Neural cell (in vitro differentiated cells): ENCODE measurements at regions not wholly inside any gene's neighbourhood (a gene's known extent, or its start where the extent isn't known, plus 50 kb on each side); places are given as distances from the start of the nearest gene placed in this dataset.

Experiments
- H2AFZ ChIP-seq: fragments of 200-600, 300-800 bp; sonication (generic), shearing (Covaris generic); 2 replicates; pipeline ENCODE4 v1.6.0; 2014; ENCODE audit warnings: low read depth, mild to moderate bottlenecking, antibody characterized with exemption, low read length, moderate library complexity
- H3F3A ChIP-seq: fragments of 200-600 bp; shearing (Covaris generic); 2 replicates; pipeline ENCODE4 v1.6.1; 2016; ENCODE audit warnings: mild to moderate bottlenecking, moderate library complexity, mixed read lengths, antibody characterized with exemption, low read length; ENCODE audit not compliant: insufficient read depth, poor library complexity, severe bottlenecking
- H3K27ac ChIP-seq: fragments of 200-600, 300-800 bp; sonication (generic), shearing (Covaris generic); 2 replicates; pipeline ENCODE4 v1.5.1; 2014; ENCODE audit warnings: mild to moderate bottlenecking, low read length, moderate library complexity
- H3K27me3 ChIP-seq: fragments of 300-800, 200-600 bp; sonication (generic), shearing (Covaris generic); 2 replicates; pipeline ENCODE4 v1.6.0; 2014; ENCODE audit warnings: mild to moderate bottlenecking, low read depth, low read length, moderate library complexity; ENCODE audit not compliant: insufficient read depth
- H3K36me3 ChIP-seq: fragments of 300-800, 200-600 bp; sonication (generic), shearing (Covaris generic); 2 replicates; pipeline ENCODE4 v1.5.1; 2014; ENCODE audit warnings: mild to moderate bottlenecking, antibody characterized with exemption, low read length, moderate library complexity; ENCODE audit not compliant: insufficient read depth
- H3K4me2 ChIP-seq: fragments of 300-800, 200-600 bp; sonication (generic), shearing (Covaris generic); 2 replicates; pipeline ENCODE4 v1.6.0; 2014; ENCODE audit warnings: mild to moderate bottlenecking, low read length
- H3K4me3 ChIP-seq: fragments of 300-800, 200-600 bp; sonication (generic), shearing (Covaris generic); 2 replicates; pipeline ENCODE4 v1.5.1; 2014; ENCODE audit warnings: mild to moderate bottlenecking, low read length, moderate library complexity
- H3K79me2 ChIP-seq: fragments of 200-600 bp; shearing (Covaris generic); replicated peaks from 2 replicates; pipeline ENCODE4 v1.6.0; 2014; ENCODE audit warnings: mild to moderate bottlenecking, low read length, moderate library complexity; ENCODE audit not compliant: insufficient read depth
- H3K9ac ChIP-seq: fragments of 300-800, 200-600 bp; sonication (generic), shearing (Covaris generic); 2 replicates; pipeline ENCODE4 v1.6.1; 2016; ENCODE audit warnings: mild to moderate bottlenecking, low read length, mixed read lengths
- H3K9me2 ChIP-seq: fragments of 200-600 bp; shearing (Covaris generic); 2 replicates; pipeline ENCODE4 v1.6.1; 2016; ENCODE audit warnings: mild to moderate bottlenecking, low read length, mixed read lengths; ENCODE audit not compliant: insufficient read depth
- H3K9me3 ChIP-seq: fragments of 200-600, 300-800 bp; sonication (generic), shearing (Covaris generic); 2 replicates; pipeline ENCODE4 v1.6.1; 2016; ENCODE audit warnings: mild to moderate bottlenecking, mixed run types, low read length, moderate library complexity, mixed read lengths
- H4K20me1 ChIP-seq: fragments of 200-600 bp; shearing (Covaris generic); 2 replicates; pipeline ENCODE4 v1.6.1; 2016; ENCODE audit warnings: mild to moderate bottlenecking, mixed run types; ENCODE audit not compliant: insufficient read depth
- EP300 ChIP-seq: fragments of 450-650 bp; conservative IDR thresholded peaks from 2 replicates; pipeline ENCODE4 v1.6.1; 2014; ENCODE audit warnings: antibody characterized with exemption, mild to moderate bottlenecking, moderate library complexity; ENCODE audit not compliant: poor library complexity, severe bottlenecking
- EZH2 ChIP-seq: fragments of 200-600, 300-800 bp; shearing (Covaris generic), sonication (generic); IDR thresholded peaks from 2 replicates; pipeline ENCODE4 v1.6.1; 2014; ENCODE audit warnings: antibody characterized with exemption, low read length, borderline replicate concordance, mild to moderate bottlenecking; ENCODE audit not compliant: insufficient read depth, poor library complexity, severe bottlenecking
- MXI1 ChIP-seq: fragments of 450-650 bp; conservative IDR thresholded peaks from 2 replicates; pipeline ENCODE4 v1.6.1; 2014; ENCODE audit warnings: antibody characterized with exemption, mild to moderate bottlenecking; ENCODE audit not compliant: poor library complexity, severe bottlenecking
- POLR2AphosphoS5 ChIP-seq: IDR thresholded peaks from 2 replicates; pipeline ENCODE4 v1.6.1; 2012
- RAD21 ChIP-seq: fragments of 450-650 bp; conservative IDR thresholded peaks from 2 replicates; pipeline ENCODE4 v1.6.1; 2014; ENCODE audit warnings: antibody characterized with exemption, mild to moderate bottlenecking, moderate library complexity
- SMC3 ChIP-seq: fragments of 450-650 bp; conservative IDR thresholded peaks from 2 replicates; pipeline ENCODE4 v1.6.1; 2014; ENCODE audit warnings: antibody characterized with exemption, mild to moderate bottlenecking, moderate library complexity; ENCODE audit not compliant: poor library complexity
- TAF1 ChIP-seq: IDR thresholded peaks from 2 replicates; pipeline ENCODE4 v1.6.1; 2012; ENCODE audit warnings: low read depth
- TF ChIP-seq, protein P1 (sequence below): fragments of 450-650 bp; IDR thresholded peaks from 2 replicates; pipeline ENCODE4 v1.5.1; 2014; ENCODE audit warnings: antibody characterized with exemption, mild to moderate bottlenecking, moderate library complexity; ENCODE audit not compliant: poor library complexity, severe bottlenecking
- TF ChIP-seq, protein P2 (sequence below): IDR thresholded peaks from 2 replicates; pipeline ENCODE4 v1.6.1; 2012; ENCODE audit warnings: borderline replicate concordance

DNA sequence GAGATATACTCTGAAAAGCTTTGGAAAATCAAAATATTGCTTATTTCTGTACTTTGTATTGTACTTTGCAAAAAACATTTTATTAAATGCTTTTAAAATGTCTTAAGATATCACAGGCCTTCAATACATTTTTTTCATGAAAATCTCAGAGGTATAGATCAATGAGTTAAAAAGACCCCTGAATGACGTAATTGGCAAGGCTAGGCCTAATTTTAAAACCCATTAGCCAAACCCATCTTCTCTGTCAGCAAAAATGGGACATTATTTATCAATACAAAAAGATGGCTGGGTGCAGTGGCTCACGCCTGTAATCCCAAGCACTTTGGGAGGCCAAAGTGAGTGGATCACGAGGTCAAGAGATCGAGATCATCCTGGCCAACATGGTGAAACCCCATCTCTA lies 84.8 kb upstream of the PAK5 start:
- Histone ChIP-seq H2AFZ (no peak overlapping the region), H3K9me3 (no peaks in the 10 kb centered on the region), H3K36me3 (no peaks in the 10 kb centered on the region), H3K79me2 (no peaks in the 10 kb centered on the region), H3F3A (no peaks in the 10 kb centered on the region), H3K27me3 (no peaks in the 10 kb centered on the region), H4K20me1 (no peaks in the 10 kb centered on the region), H3K4me2 (no peak overlapping the region), H3K9ac (no peak overlapping the region), H3K9me2 (no peaks in the 10 kb centered on the region), H3K4me3 (no peak overlapping the region), H3K27ac (no peak overlapping the region)
- TF ChIP-seq MXI1 (no peak), POLR2AphosphoS5 (no peak), SMC3 (no peak), TAF1 (no peak)

DNA sequence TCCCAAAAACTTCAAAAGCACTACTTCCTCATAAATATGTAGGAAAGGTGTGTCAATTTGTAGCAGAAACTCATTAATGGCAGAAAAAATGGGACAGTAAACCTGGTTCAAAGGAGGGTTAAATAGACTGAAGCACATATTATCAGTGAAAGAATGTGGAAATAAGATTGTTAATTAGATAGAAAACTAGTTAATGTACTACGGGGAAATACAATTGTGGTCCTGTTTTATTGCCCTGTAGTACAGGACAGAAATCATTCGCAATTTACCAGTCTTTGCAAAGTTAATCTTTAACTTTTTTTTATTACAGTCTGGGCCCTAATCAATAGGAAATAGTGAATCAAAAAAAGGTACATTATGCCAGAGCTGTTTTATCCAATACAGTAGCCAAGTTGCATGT lies 82.0 kb upstream of the PAK5 start:
- Histone ChIP-seq H4K20me1 (no peaks in the 10 kb centered on the region), H3K79me2 (no peaks in the 10 kb centered on the region), H3K4me3 (no peak overlapping the region), H3K27ac (no peak overlapping the region), H3K9me3 (no peaks in the 10 kb centered on the region), H3K9ac (no peak overlapping the region), H3F3A (no peaks in the 10 kb centered on the region), H3K4me2 (no peak overlapping the region), H3K9me2 (no peaks in the 10 kb centered on the region), H3K36me3 (no peaks in the 10 kb centered on the region), H2AFZ (no peak overlapping the region), H3K27me3 (no peaks in the 10 kb centered on the region)
- TF ChIP-seq, protein P1, sequence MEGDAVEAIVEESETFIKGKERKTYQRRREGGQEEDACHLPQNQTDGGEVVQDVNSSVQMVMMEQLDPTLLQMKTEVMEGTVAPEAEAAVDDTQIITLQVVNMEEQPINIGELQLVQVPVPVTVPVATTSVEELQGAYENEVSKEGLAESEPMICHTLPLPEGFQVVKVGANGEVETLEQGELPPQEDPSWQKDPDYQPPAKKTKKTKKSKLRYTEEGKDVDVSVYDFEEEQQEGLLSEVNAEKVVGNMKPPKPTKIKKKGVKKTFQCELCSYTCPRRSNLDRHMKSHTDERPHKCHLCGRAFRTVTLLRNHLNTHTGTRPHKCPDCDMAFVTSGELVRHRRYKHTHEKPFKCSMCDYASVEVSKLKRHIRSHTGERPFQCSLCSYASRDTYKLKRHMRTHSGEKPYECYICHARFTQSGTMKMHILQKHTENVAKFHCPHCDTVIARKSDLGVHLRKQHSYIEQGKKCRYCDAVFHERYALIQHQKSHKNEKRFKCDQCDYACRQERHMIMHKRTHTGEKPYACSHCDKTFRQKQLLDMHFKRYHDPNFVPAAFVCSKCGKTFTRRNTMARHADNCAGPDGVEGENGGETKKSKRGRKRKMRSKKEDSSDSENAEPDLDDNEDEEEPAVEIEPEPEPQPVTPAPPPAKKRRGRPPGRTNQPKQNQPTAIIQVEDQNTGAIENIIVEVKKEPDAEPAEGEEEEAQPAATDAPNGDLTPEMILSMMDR: no peak
- no peak for TF ChIP-seq EZH2
- TF ChIP-seq, protein P2, sequence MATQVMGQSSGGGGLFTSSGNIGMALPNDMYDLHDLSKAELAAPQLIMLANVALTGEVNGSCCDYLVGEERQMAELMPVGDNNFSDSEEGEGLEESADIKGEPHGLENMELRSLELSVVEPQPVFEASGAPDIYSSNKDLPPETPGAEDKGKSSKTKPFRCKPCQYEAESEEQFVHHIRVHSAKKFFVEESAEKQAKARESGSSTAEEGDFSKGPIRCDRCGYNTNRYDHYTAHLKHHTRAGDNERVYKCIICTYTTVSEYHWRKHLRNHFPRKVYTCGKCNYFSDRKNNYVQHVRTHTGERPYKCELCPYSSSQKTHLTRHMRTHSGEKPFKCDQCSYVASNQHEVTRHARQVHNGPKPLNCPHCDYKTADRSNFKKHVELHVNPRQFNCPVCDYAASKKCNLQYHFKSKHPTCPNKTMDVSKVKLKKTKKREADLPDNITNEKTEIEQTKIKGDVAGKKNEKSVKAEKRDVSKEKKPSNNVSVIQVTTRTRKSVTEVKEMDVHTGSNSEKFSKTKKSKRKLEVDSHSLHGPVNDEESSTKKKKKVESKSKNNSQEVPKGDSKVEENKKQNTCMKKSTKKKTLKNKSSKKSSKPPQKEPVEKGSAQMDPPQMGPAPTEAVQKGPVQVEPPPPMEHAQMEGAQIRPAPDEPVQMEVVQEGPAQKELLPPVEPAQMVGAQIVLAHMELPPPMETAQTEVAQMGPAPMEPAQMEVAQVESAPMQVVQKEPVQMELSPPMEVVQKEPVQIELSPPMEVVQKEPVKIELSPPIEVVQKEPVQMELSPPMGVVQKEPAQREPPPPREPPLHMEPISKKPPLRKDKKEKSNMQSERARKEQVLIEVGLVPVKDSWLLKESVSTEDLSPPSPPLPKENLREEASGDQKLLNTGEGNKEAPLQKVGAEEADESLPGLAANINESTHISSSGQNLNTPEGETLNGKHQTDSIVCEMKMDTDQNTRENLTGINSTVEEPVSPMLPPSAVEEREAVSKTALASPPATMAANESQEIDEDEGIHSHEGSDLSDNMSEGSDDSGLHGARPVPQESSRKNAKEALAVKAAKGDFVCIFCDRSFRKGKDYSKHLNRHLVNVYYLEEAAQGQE: no peak
- no peak for TF ChIP-seq TAF1
- no peak for TF ChIP-seq RAD21
- no peak for TF ChIP-seq SMC3
- TF ChIP-seq POLR2AphosphoS5: no peak
- no peak for TF ChIP-seq EP300
- no peak for TF ChIP-seq MXI1
